RPMI8226 (cell line): ENCODE measurements at regions not wholly inside any gene's neighbourhood (a gene's known extent, or its start where the extent isn't known, plus 50 kb on each side); places are given as distances from the start of the nearest gene placed in this dataset.

Experiments used
- DNase-seq: peaks from one replicate; pipeline ENCODE4 v3.0.0-alpha.2; 2015

- DNase-seq = no peak
Measured at GRCh38 chr14:101048766-101049165, 145.2 kb upstream of the RTL1 start.

GRCh38 chr14:101049511-101049910 is 146.0 kb upstream of the RTL1 start:
- DNase-seq = no peak

- DNase-seq = no peak
Measured at GRCh38 chr14:101049942-101050341, 146.4 kb upstream of the RTL1 start.

- DNase-seq = no peak
Measured at GRCh38 chr14:101050901-101051490, 147.5 kb upstream of the RTL1 start.

GRCh38 chr14:101054671-101055070 is 151.1 kb upstream of the RTL1 start:
- no peak for DNase-seq

- DNase-seq = no peak
Measured at GRCh38 chr14:101055106-101055662, 151.7 kb upstream of the RTL1 start.

GRCh38 chr14:101055776-101056374 is 152.4 kb upstream of the RTL1 start:
- no peak for DNase-seq

- no peak for DNase-seq
Measured at GRCh38 chr14:101056446-101056845, 152.9 kb upstream of the RTL1 start.

- no peak for DNase-seq
Measured at GRCh38 chr14:101057394-101057793, 153.9 kb upstream of the RTL1 start.

- DNase-seq = no peak
Measured at GRCh38 chr14:101058571-101058970, 155.0 kb upstream of the RTL1 start.

GRCh38 chr14:101060171-101060601 is 156.7 kb upstream of the RTL1 start:
- no peak for DNase-seq

GRCh38 chr14:101061411-101062064 is 158.0 kb upstream of the RTL1 start:
- no peak for DNase-seq

- no peak for DNase-seq
Measured at GRCh38 chr14:101062065-101062450, 158.5 kb upstream of the RTL1 start.

GRCh38 chr14:101062601-101063000 is 159.1 kb upstream of the RTL1 start:
- DNase-seq = no peak

GRCh38 chr14:101063121-101063520 is 159.6 kb upstream of the RTL1 start:
- no peak for DNase-seq

- DNase-seq = no peak
Measured at GRCh38 chr14:101064121-101064661, 160.7 kb upstream of the RTL1 start.

- DNase-seq = no peak
Measured at GRCh38 chr14:101064718-101065117, 161.2 kb upstream of the RTL1 start.

- DNase-seq = no peak
Measured at GRCh38 chr14:101065246-101065645, 161.7 kb upstream of the RTL1 start.

GRCh38 chr14:101065696-101066694 is 162.5 kb upstream of the RTL1 start:
- DNase-seq = no peak

- no peak for DNase-seq
Measured at GRCh38 chr14:101066826-101067510, 163.4 kb upstream of the RTL1 start.

GRCh38 chr14:101068313-101069227 is 165.0 kb upstream of the RTL1 start:
- no peak for DNase-seq
